Lung (tissue), 11 donors: ENCODE measurements at regions not wholly inside any gene's neighbourhood (a gene's known extent, or its start where the extent isn't known, plus 50 kb on each side); places are given as distances from the start of the nearest gene placed in this dataset.

ENCODE experiments used
- ATAC-seq: fragments of 200-7000 bp; cut with Tn5 transposase; one replicate; pipeline ENCODE4 v1.9.1; 2020; ENCODE audit warnings: moderate number of reproducible peaks; ENCODE audit not compliant: insufficient read depth, low FRiP score
- DNase-seq, 3 donors: peaks; one replicate each; pipeline ENCODE4 v3.0.0-alpha.2; 2013 to 2017
- H3K27ac ChIP-seq, 2 donors: one replicate each; pipeline ENCODE4 v1.5.1; 2013; ENCODE audit warnings: mild to moderate bottlenecking in 2 of 2, moderate library complexity in 2 of 2, control low read depth in 1 of 2, inconsistent platforms in 1 of 2, low read depth in 1 of 2, low read length in 1 of 2
- H3K27me3 ChIP-seq, 3 donors: one replicate each; pipeline ENCODE4 v1.5.1; 2013; ENCODE audit warnings: low read length in 2 of 3; ENCODE audit not compliant: control insufficient read depth in 3 of 3, insufficient read depth in 3 of 3
- H3K36me3 ChIP-seq, 4 donors: one replicate each; pipeline ENCODE4 v1.5.1; 2013; ENCODE audit warnings: low read length in 4 of 4, mild to moderate bottlenecking in 1 of 4, moderate library complexity in 1 of 4; ENCODE audit not compliant: control insufficient read depth in 4 of 4, insufficient read depth in 4 of 4
- H3K4me1 ChIP-seq, 5 donors: one replicate each; pipeline ENCODE4 v1.5.1; 2013; ENCODE audit warnings: low read length in 5 of 5, mild to moderate bottlenecking in 2 of 5, moderate library complexity in 1 of 5; ENCODE audit not compliant: control insufficient read depth in 5 of 5, insufficient read depth in 5 of 5
- H3K4me3 ChIP-seq: one replicate; pipeline ENCODE4 v1.5.1; 2013; ENCODE audit warnings: mild to moderate bottlenecking, control low read depth, moderate library complexity
- H3K9ac ChIP-seq, 2 donors: one replicate each; pipeline ENCODE4 v1.5.1; 2013; ENCODE audit warnings: low read length in 2 of 2, control low read depth in 1 of 2; ENCODE audit not compliant: insufficient read depth in 1 of 2
- H3K9me3 ChIP-seq, 4 donors: one replicate each; pipeline ENCODE4 v1.5.1; 2013; ENCODE audit warnings: low read length in 3 of 4, mild to moderate bottlenecking in 1 of 4, moderate library complexity in 1 of 4; ENCODE audit not compliant: control insufficient read depth in 4 of 4, insufficient read depth in 3 of 4
- CTCF ChIP-seq: IDR thresholded peaks from 2 replicates; pipeline ENCODE4 v1.5.1; 2012; ENCODE audit warnings: mild to moderate bottlenecking; ENCODE audit errors: control extremely low read depth, extremely low read depth
- WGBS, 2 donors: extraction: QIAGEN DNeasy Blood & Tissue Kit; methylation state at CpG; one replicate each; pipeline ENCODE4 v1.1.7; 2013; 5-methylcytosine and 5-hydroxymethylcytosine counted together
- donor health status: control.
- donor health status: control.
- donor health status: Bipolar disorder and iron deficiency.
- donor health status: healthy.
- donor health status: DM: yes; HTN: yes; CAD: no.

- Histone ChIP-seq H3K9me3 (no peaks in the 10 kb centered on the region), H3K27ac (no peak overlapping the region), H3K36me3 (no peaks in the 10 kb centered on the region), H3K9ac (no peak overlapping the region), H3K27me3 (no peaks in the 10 kb centered on the region), H3K4me3 (no peak overlapping the region), H3K4me1 (no peaks in the 10 kb centered on the region)
- WGBS, 2 donors, result 87% methylated on average over 4 of the region's 4 CpGs
- TF ChIP-seq CTCF, result no peak
- DNase-seq (no peak), ATAC-seq (no peak)
Observed at GRCh38 chr9:75602060-75602459, 288.4 kb upstream of the PCSK5 start.

- no peak overlapping the region for H3K4me3 ChIP-seq
- H3K36me3 ChIP-seq, result no peaks in the 10 kb centered on the region
- H3K9me3 ChIP-seq, result no peaks in the 10 kb centered on the region
- no peak overlapping the region for H3K9ac ChIP-seq
- no peak for TF ChIP-seq CTCF
- H3K27me3 ChIP-seq, result no peaks in the 10 kb centered on the region
- H3K27ac ChIP-seq, result no peak overlapping the region
- H3K4me1 ChIP-seq, result no peaks in the 10 kb centered on the region
- 14 to 49% methylated on average over 2 of the region's 2 CpGs for WGBS, 2 donors
- no peak for ATAC-seq
- DNase-seq, result no peak
Observed at GRCh38 chr9:75604661-75605060, 285.8 kb upstream of the PCSK5 start.

- no peaks in the 10 kb centered on the region for H3K4me1 ChIP-seq
- 24 to 44% methylated on average over 2 of the region's 2 CpGs for WGBS, 2 donors
- TF ChIP-seq CTCF, result no peak
- H3K9ac ChIP-seq, result no peak overlapping the region
- H3K27ac ChIP-seq, result no peak overlapping the region
- peaks cover 0 to 2% (median 0%) of the 10 kb centered on the region in 4 donors for H3K9me3 ChIP-seq
- H3K27me3 ChIP-seq, result no peaks in the 10 kb centered on the region
- no peak overlapping the region for H3K4me3 ChIP-seq
- DNase-seq (no peak), ATAC-seq (no peak)
- H3K36me3 ChIP-seq, result no peaks in the 10 kb centered on the region
Observed at GRCh38 chr9:75607521-75607920, 283.0 kb upstream of the PCSK5 start.

GRCh38 chr9:75609401-75609800 lies 281.1 kb upstream of the PCSK5 start:
- Histone ChIP-seq H3K27me3 (no peaks in the 10 kb centered on the region), H3K9ac (no peak overlapping the region), H3K36me3 (no peaks in the 10 kb centered on the region), H3K9me3 (peaks cover 0 to 2% (median 0%) of the 10 kb centered on the region in 4 donors), H3K27ac (no peak overlapping the region), H3K4me3 (no peak overlapping the region), H3K4me1 (no peaks in the 10 kb centered on the region)
- no peak for DNase-seq
- TF ChIP-seq CTCF, result no peak
- no peak for ATAC-seq
